Naive thymus-derived CD4-positive, alpha-beta T cell (primary cell): ENCODE measurements at regions not wholly inside any gene's neighbourhood (a gene's known extent, or its start where the extent isn't known, plus 50 kb on each side); places are given as distances from the start of the nearest gene placed in this dataset.

ENCODE experiments used
- ATAC-seq: fragments of 150-1000 bp; cut with Tn5 transposase; 2 replicates; pipeline ENCODE4 v1.10.0; 2021; ENCODE audit warnings: mild to moderate bottlenecking, moderate library complexity
- CTCF ChIA-PET: fragments of 350-600 bp; sonication (Branson Sonifier 250); formaldehyde crosslinking; loops from one replicate; lab custom pipeline; 2021; ENCODE audit warnings: antibody characterized with exemption; lab: Charles Lee
- POLR2A ChIA-PET: fragments of 350-600 bp; sonication (Branson Sonifier 250); formaldehyde crosslinking; loops from one replicate; lab custom pipeline; 2021; ENCODE audit warnings: antibody characterized with exemption, inconsistent platforms; lab: Charles Lee
- DNase-seq, 9 donors: peaks; one replicate each; pipeline versions ENCODE4 v3.0.0 to v3.0.0-alpha.2; 2020 to 2022; ENCODE audit warnings: mixed read lengths in 1 of 9
- H3K27ac ChIP-seq: one replicate; pipeline ENCODE4 v1.7.0; 2013; ENCODE audit warnings: mild to moderate bottlenecking, low read depth, low read length, moderate library complexity
- H3K27me3 ChIP-seq, 2 donors: one replicate each; pipeline ENCODE4 v1.7.0; 2013; ENCODE audit warnings: low read length in 2 of 2, mild to moderate bottlenecking in 2 of 2, moderate library complexity in 2 of 2; ENCODE audit not compliant: control insufficient read depth in 2 of 2, insufficient read depth in 2 of 2
- H3K36me3 ChIP-seq, 3 experiments: 1 replicate in 2 of 3; 2 replicates in 1 of 3; pipeline ENCODE4 v1.7.0; 2013; ENCODE audit warnings: low read length in 3 of 3, mild to moderate bottlenecking in 3 of 3, moderate library complexity in 1 of 3; ENCODE audit not compliant: insufficient read depth in 3 of 3, control insufficient read depth in 2 of 3
- H3K4me1 ChIP-seq, 2 donors: one replicate each; pipeline ENCODE4 v1.7.0; 2013; ENCODE audit warnings: low read length in 2 of 2, mild to moderate bottlenecking in 2 of 2, moderate library complexity in 1 of 2; ENCODE audit not compliant: control insufficient read depth in 2 of 2, insufficient read depth in 2 of 2
- H3K4me3 ChIP-seq: 2 replicates; pipeline ENCODE4 v1.7.0; 2013; ENCODE audit warnings: mild to moderate bottlenecking, low read length
- H3K9me3 ChIP-seq, 3 experiments: 1 replicate in 2 of 3; 2 replicates in 1 of 3; pipeline ENCODE4 v1.7.0; 2013; ENCODE audit warnings: low read length in 3 of 3; ENCODE audit not compliant: control insufficient read depth in 2 of 3
- H3K27ac Mint-ChIP-seq, 9 donors: one replicate each; pipeline ENCODE4 v1.8.0; 2020 to 2022; ENCODE audit warnings: mixed read lengths in 9 of 9, mild to moderate bottlenecking in 8 of 9, moderate library complexity in 5 of 9, inconsistent platforms in 2 of 9
- H3K27me3 Mint-ChIP-seq, 5 donors: one replicate each; pipeline ENCODE4 v1.8.0; 2021 to 2022; ENCODE audit warnings: mixed read lengths in 5 of 5, mild to moderate bottlenecking in 1 of 5
- H3K36me3 Mint-ChIP-seq, 5 donors: one replicate each; pipeline ENCODE4 v1.8.0; 2020 to 2022; ENCODE audit warnings: mixed read lengths in 5 of 5, mild to moderate bottlenecking in 3 of 5, inconsistent platforms in 1 of 5
- H3K4me1 Mint-ChIP-seq, 7 donors: one replicate each; pipeline ENCODE4 v1.8.0; 2020 to 2022; ENCODE audit warnings: mixed read lengths in 7 of 7, mild to moderate bottlenecking in 3 of 7, inconsistent platforms in 1 of 7
- H3K4me3 Mint-ChIP-seq, 10 donors: one replicate each; pipeline ENCODE4 v1.8.0; 2020 to 2022; ENCODE audit warnings: mild to moderate bottlenecking in 10 of 10, mixed read lengths in 10 of 10, moderate library complexity in 6 of 10, inconsistent platforms in 2 of 10
- H3K9me3 Mint-ChIP-seq, 11 donors: one replicate each; pipeline ENCODE4 v1.8.0; 2020 to 2022; ENCODE audit warnings: mixed read lengths in 11 of 11, mild to moderate bottlenecking in 4 of 11, inconsistent platforms in 1 of 11, moderate library complexity in 1 of 11
- intact Hi-C, 2 donors: fragments of 100-400 bp; cut with micrococcal nuclease; formaldehyde crosslinking; loops; one replicate each; pipeline ENCODE4 v1.15.1; 2023

- no peak overlapping the region for H3K27ac ChIP-seq
Measured at GRCh38 chr17:70408768-70409167, 239.4 kb downstream of the KCNJ2 start.

GRCh38 chr17:70414300-70414699 lies 245.0 kb downstream of the KCNJ2 start:
- H3K4me1 Mint-ChIP-seq: no peaks in the 10 kb centered on the region
- H3K36me3 ChIP-seq: no peaks in the 10 kb centered on the region
- H3K9me3 ChIP-seq: no peaks in the 10 kb centered on the region
- H3K36me3 Mint-ChIP-seq: no peaks in the 10 kb centered on the region
- no peaks in the 10 kb centered on the region for H3K27me3 Mint-ChIP-seq
- H3K4me3 Mint-ChIP-seq: no peak overlapping the region
- H3K4me3 ChIP-seq: no peak overlapping the region
- ATAC-seq: no peak
- H3K9me3 Mint-ChIP-seq: peaks cover 0 to 2% (median 0%) of the 10 kb centered on the region in 11 donors
- POLR2A ChIA-PET: no interaction called here
- no peaks in the 10 kb centered on the region for H3K27me3 ChIP-seq
- intact Hi-C loops: no loop called here
- H3K27ac Mint-ChIP-seq: no peak overlapping the region
- H3K27ac ChIP-seq: no peak overlapping the region
- DNase-seq: no peak
- CTCF ChIA-PET: no interaction called here
- H3K4me1 ChIP-seq: no peaks in the 10 kb centered on the region

More at GRCh38 chr17:70408768-70409167, 239.4 kb downstream of the KCNJ2 start:
- Mint-ChIP-seq H3K36me3 (no peaks in the 10 kb centered on the region), H3K9me3 (peaks cover 0 to 4% (median 0%) of the 10 kb centered on the region in 11 donors), H3K27ac (no peak overlapping the region), H3K4me1 (no peaks in the 10 kb centered on the region), H3K27me3 (no peaks in the 10 kb centered on the region), H3K4me3 (no peak overlapping the region)
- ATAC-seq (no peak), DNase-seq (no peak)
- intact Hi-C loops: no loop called here
- no peak overlapping the region for H3K4me3 ChIP-seq
- no peaks in the 10 kb centered on the region for H3K27me3 ChIP-seq
- H3K36me3 ChIP-seq: no peaks in the 10 kb centered on the region
- ChIA-PET CTCF (no interaction called here), POLR2A (no interaction called here)
- no peaks in the 10 kb centered on the region for H3K4me1 ChIP-seq
- no peaks in the 10 kb centered on the region for H3K9me3 ChIP-seq

GRCh38 chr17:70420861-70421445 lies 251.6 kb downstream of the KCNJ2 start:
- H3K36me3 Mint-ChIP-seq: no peaks in the 10 kb centered on the region

GRCh38 chr17:70422862-70423261 lies 253.5 kb downstream of the KCNJ2 start:
- no peak overlapping the region for H3K4me3 Mint-ChIP-seq
- DNase-seq (no peak), ATAC-seq (no peak)
- ChIA-PET CTCF (no interaction called here), POLR2A (no interaction called here)
- intact Hi-C loops: no loop called here
- Histone ChIP-seq H3K36me3 (no peaks in the 10 kb centered on the region), H3K9me3 (no peaks in the 10 kb centered on the region), H3K27me3 (no peaks in the 10 kb centered on the region), H3K4me3 (no peak overlapping the region), H3K27ac (no peak overlapping the region), H3K4me1 (no peaks in the 10 kb centered on the region)
- no peaks in the 10 kb centered on the region for H3K9me3 Mint-ChIP-seq
- no peaks in the 10 kb centered on the region for H3K36me3 Mint-ChIP-seq
- peaks cover 0 to 2% (median 0%) of the 10 kb centered on the region in 7 donors for H3K4me1 Mint-ChIP-seq
- H3K27me3 Mint-ChIP-seq: peaks cover 0 to 9% (median 0%) of the 10 kb centered on the region in 5 donors
- no peak overlapping the region for H3K27ac Mint-ChIP-seq

More at GRCh38 chr17:70420861-70421445, 251.6 kb downstream of the KCNJ2 start:
- Mint-ChIP-seq H3K27me3 (peaks cover 0 to 4% (median 0%) of the 10 kb centered on the region in 5 donors), H3K4me3 (no peak overlapping the region), H3K9me3 (no peaks in the 10 kb centered on the region), H3K27ac (no peak overlapping the region), H3K4me1 (no peaks in the 10 kb centered on the region)
- Histone ChIP-seq H3K27ac (no peak overlapping the region), H3K36me3 (no peaks in the 10 kb centered on the region), H3K4me1 (no peaks in the 10 kb centered on the region), H3K4me3 (no peak overlapping the region), H3K27me3 (no peaks in the 10 kb centered on the region), H3K9me3 (no peaks in the 10 kb centered on the region)
- DNase-seq: no peak
- intact Hi-C loops: no loop called here
- POLR2A ChIA-PET: no interaction called here
- no peak for ATAC-seq
- CTCF ChIA-PET: no interaction called here

- Histone ChIP-seq H3K4me1 (no peaks in the 10 kb centered on the region), H3K27me3 (no peaks in the 10 kb centered on the region), H3K9me3 (no peaks in the 10 kb centered on the region), H3K27ac (no peak overlapping the region), H3K4me3 (no peak overlapping the region), H3K36me3 (no peaks in the 10 kb centered on the region)
- POLR2A ChIA-PET: no interaction called here
- Mint-ChIP-seq H3K9me3 (no peaks in the 10 kb centered on the region), H3K4me3 (no peak overlapping the region), H3K27me3 (peaks cover 0 to 10% (median 0%) of the 10 kb centered on the region in 5 donors), H3K36me3 (no peaks in the 10 kb centered on the region), H3K27ac (no peak overlapping the region), H3K4me1 (peaks cover 0 to 2% (median 0%) of the 10 kb centered on the region in 7 donors)
- intact Hi-C loops: no loop called here
- ATAC-seq (no peak), DNase-seq (no peak)
- CTCF ChIA-PET: no interaction called here
Measured at GRCh38 chr17:70423562-70423961, 254.2 kb downstream of the KCNJ2 start.

GRCh38 chr17:70426752-70427151 lies 257.4 kb downstream of the KCNJ2 start:
- H3K27ac ChIP-seq: no peak overlapping the region
- no peaks in the 10 kb centered on the region for H3K9me3 ChIP-seq
- Mint-ChIP-seq H3K36me3 (no peaks in the 10 kb centered on the region), H3K4me1 (peaks cover 0 to 2% (median 0%) of the 10 kb centered on the region in 7 donors), H3K4me3 (no peak overlapping the region), H3K27ac (no peak overlapping the region), H3K9me3 (peaks cover 0 to 4% (median 0%) of the 10 kb centered on the region in 11 donors), H3K27me3 (peaks cover 0 to 6% (median 0%) of the 10 kb centered on the region in 5 donors)
- no peak overlapping the region for H3K4me3 ChIP-seq
- ChIA-PET POLR2A (no interaction called here), CTCF (no interaction called here)
- DNase-seq (no peak), ATAC-seq (no peak)
- H3K27me3 ChIP-seq: no peaks in the 10 kb centered on the region
- no peaks in the 10 kb centered on the region for H3K36me3 ChIP-seq
- no peaks in the 10 kb centered on the region for H3K4me1 ChIP-seq
- intact Hi-C loops: no loop called here
